HEK293 (cell line): ENCODE measurements at regions not wholly inside any gene's neighbourhood (a gene's known extent, or its start where the extent isn't known, plus 50 kb on each side); places are given as distances from the start of the nearest gene placed in this dataset.

Experiments
- CTCF ChIA-PET: fragments of 350-600 bp; formaldehyde crosslinking; extraction: SDS; loops from one replicate; lab custom pipeline; 2021; ENCODE audit warnings: antibody characterized with exemption; lab: Yijun Ruan, JAX
- POLR2A ChIA-PET: fragments of 300-600 bp; formaldehyde crosslinking; extraction: SDS; loops from one replicate; lab custom pipeline; 2020; ENCODE audit warnings: antibody characterized with exemption, inconsistent platforms; lab: Yijun Ruan, JAX
- H3K27ac ChIP-seq: fragments of 200-500 bp; sonication (Bioruptor generic); 2 replicates; pipeline ENCODE4 v1.5.1; 2014; ENCODE audit warnings: low read depth, low read length, control low read depth, inconsistent platforms; ENCODE audit errors: extremely low read depth
- H3K36me3 ChIP-seq, 2 experiments: fragments of 200-500 bp in 1 of 2; sonication (Bioruptor generic) in 1 of 2; 1 replicate in 1 of 2; 2 replicates in 1 of 2; pipeline ENCODE4 v1.5.1; 2014 to 2017; ENCODE audit warnings: inconsistent platforms in 2 of 2, low read length in 2 of 2; ENCODE audit not compliant: control insufficient read depth in 2 of 2, insufficient read depth in 1 of 2
- H3K4me1 ChIP-seq: fragments of 200-500 bp; sonication (Bioruptor generic); 2 replicates; pipeline ENCODE4 v1.5.1; 2014; ENCODE audit warnings: mild to moderate bottlenecking, low read length, inconsistent platforms; ENCODE audit not compliant: control insufficient read depth, insufficient read depth
- H3K4me3 ChIP-seq: 2 replicates; pipeline ENCODE4 v1.5.1; 2011; ENCODE audit warnings: low read depth, mild to moderate bottlenecking, control low read depth, low read length, moderate library complexity
- H3K9me3 ChIP-seq: fragments of 200-500 bp; sonication (Bioruptor generic); 2 replicates; pipeline ENCODE4 v1.5.1; 2014; ENCODE audit warnings: low read depth, low read length, inconsistent platforms; ENCODE audit not compliant: control insufficient read depth, insufficient read depth
- FEZF1 ChIP-seq: fragments of 450-650 bp; formaldehyde crosslinking; IDR thresholded peaks from 2 replicates; pipeline ENCODE4 v1.5.1; 2016; ENCODE audit warnings: missing biosample characterization, missing genetic modification characterization
- HOXC10 ChIP-seq: sonication (generic); formaldehyde crosslinking; IDR thresholded peaks from 2 replicates; pipeline ENCODE4 v1.8.1; 2023; ENCODE audit warnings: mild to moderate bottlenecking, missing genetic modification reagents
- MEIS1 ChIP-seq: sonication (generic); formaldehyde crosslinking; IDR thresholded peaks from 2 replicates; pipeline ENCODE4 v1.8.1; 2022; ENCODE audit warnings: missing genetic modification reagents, mild to moderate bottlenecking, borderline replicate concordance
- REPIN1 ChIP-seq: fragments of 450-650 bp; formaldehyde crosslinking; IDR thresholded peaks from 2 replicates; pipeline ENCODE4 v1.5.1; 2017; ENCODE audit warnings: missing biosample characterization, missing genetic modification characterization, low read depth
- SCRT1 ChIP-seq: fragments of 450-650 bp; formaldehyde crosslinking; IDR thresholded peaks from 2 replicates; pipeline ENCODE4 v1.5.1; 2016; ENCODE audit warnings: missing biosample characterization, missing genetic modification characterization, borderline replicate concordance
- SP3 ChIP-seq: fragments of 450-650 bp; formaldehyde crosslinking; IDR thresholded peaks from 2 replicates; pipeline ENCODE4 v1.5.1; 2016; ENCODE audit warnings: missing biosample characterization, missing genetic modification characterization
- TSHZ1 ChIP-seq: fragments of 450-650 bp; formaldehyde crosslinking; IDR thresholded peaks from 2 replicates; pipeline ENCODE4 v1.5.1; 2016; ENCODE audit warnings: missing biosample characterization, missing genetic modification characterization, borderline replicate concordance
- ZBTB17 ChIP-seq: fragments of 450-650 bp; formaldehyde crosslinking; IDR thresholded peaks from 2 replicates; pipeline ENCODE4 v1.5.1; 2016; ENCODE audit warnings: missing biosample characterization, missing genetic modification characterization
- ZNF132 ChIP-seq: fragments of 450-650 bp; formaldehyde crosslinking; IDR thresholded peaks from 2 replicates; pipeline ENCODE4 v1.5.1; 2017; ENCODE audit warnings: missing biosample characterization, missing genetic modification characterization, borderline replicate concordance
- ZNF214 ChIP-seq: fragments of 450-650 bp; formaldehyde crosslinking; IDR thresholded peaks from 2 replicates; pipeline ENCODE4 v1.5.1; 2017; ENCODE audit warnings: missing biosample characterization, mild to moderate bottlenecking, missing genetic modification characterization, borderline replicate concordance
- ZNF23 ChIP-seq: fragments of 450-650 bp; formaldehyde crosslinking; IDR thresholded peaks from 2 replicates; pipeline ENCODE4 v1.5.1; 2016; ENCODE audit warnings: missing biosample characterization, missing genetic modification characterization, borderline replicate concordance
- ZNF248 ChIP-seq: fragments of 450-650 bp; formaldehyde crosslinking; IDR thresholded peaks from 2 replicates; pipeline ENCODE4 v1.5.1; 2017; ENCODE audit warnings: missing biosample characterization, missing genetic modification characterization
- ZNF391 ChIP-seq: fragments of 450-650 bp; formaldehyde crosslinking; IDR thresholded peaks from 2 replicates; pipeline ENCODE4 v1.5.1; 2016; ENCODE audit warnings: low read depth, missing biosample characterization, missing genetic modification characterization, borderline replicate concordance
- ZNF426 ChIP-seq: fragments of 450-650 bp; formaldehyde crosslinking; IDR thresholded peaks from 2 replicates; pipeline ENCODE4 v1.5.1; 2017; ENCODE audit warnings: missing biosample characterization, missing genetic modification characterization, mild to moderate bottlenecking, inconsistent platforms, moderate library complexity
- ZNF433 ChIP-seq: fragments of 450-650 bp; formaldehyde crosslinking; IDR thresholded peaks from 2 replicates; pipeline ENCODE4 v1.5.1; 2016; ENCODE audit warnings: missing biosample characterization, missing genetic modification characterization, low read depth
- ZNF560 ChIP-seq: fragments of 450-650 bp; formaldehyde crosslinking; IDR thresholded peaks from 2 replicates; pipeline ENCODE4 v1.5.1; 2017; ENCODE audit warnings: missing biosample characterization, missing genetic modification characterization, borderline replicate concordance
- ZNF677 ChIP-seq: fragments of 450-650 bp; IDR thresholded peaks from 2 replicates; pipeline ENCODE4 v1.5.0; 2018; ENCODE audit warnings: missing biosample characterization, mild to moderate bottlenecking, missing genetic modification characterization, moderate library complexity
- ZNF776 ChIP-seq: fragments of 450-650 bp; formaldehyde crosslinking; IDR thresholded peaks from 2 replicates; pipeline ENCODE4 v1.5.0; 2017; ENCODE audit warnings: missing biosample characterization, missing genetic modification characterization, borderline replicate concordance
- ZSCAN16 ChIP-seq: fragments of 450-650 bp; formaldehyde crosslinking; IDR thresholded peaks from 2 replicates; pipeline ENCODE4 v1.5.1; 2016; ENCODE audit warnings: missing biosample characterization, missing genetic modification characterization
- ZSCAN4 ChIP-seq: fragments of 450-650 bp; formaldehyde crosslinking; IDR thresholded peaks from 2 replicates; pipeline ENCODE4 v1.5.1; 2017; ENCODE audit warnings: missing biosample characterization, missing genetic modification characterization
- ZSCAN5A ChIP-seq: fragments of 450-650 bp; formaldehyde crosslinking; IDR thresholded peaks from 2 replicates; pipeline ENCODE4 v1.5.1; 2016; ENCODE audit warnings: missing biosample characterization, missing genetic modification characterization
- TF ChIP-seq, protein P1 (sequence below): fragments of 450-650 bp; formaldehyde crosslinking; IDR thresholded peaks from 2 replicates; pipeline ENCODE4 v1.5.0; 2017; ENCODE audit warnings: missing biosample characterization, missing genetic modification characterization, borderline replicate concordance

DNA sequence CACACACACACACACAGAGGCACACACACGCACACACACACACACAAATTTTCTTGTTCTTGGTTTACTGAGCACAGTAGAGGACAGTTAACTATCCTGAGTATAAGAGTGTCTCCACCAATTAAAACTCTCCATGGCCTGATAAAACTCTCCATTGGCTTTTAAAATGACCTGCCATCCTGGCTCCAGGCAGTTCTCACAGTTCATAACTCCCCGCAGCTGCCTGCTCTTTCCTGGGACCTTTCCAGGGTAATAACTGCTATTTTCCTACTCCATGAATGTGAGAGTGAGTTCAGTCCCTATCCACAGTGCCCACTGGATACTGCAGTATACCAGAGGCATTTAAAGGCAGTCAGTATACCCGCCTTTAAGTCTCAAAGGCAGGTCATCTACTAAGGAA, 351.5 kb downstream of the PLPP3 start:
- CTCF ChIA-PET = interaction anchor here (0.7 kb wide), 2 partner anchors 105 to 250 kb away, joined by 3 to 4 read pairs; no protein-coding TSS in a partner anchor

GRCh38 chr1:56227401-56227800, 352.0 kb downstream of the PLPP3 start:
- ChIA-PET CTCF (interaction anchor here (0.6 to 0.7 kb wide), 2 partner anchors 250 to 1001 kb away, joined by 4 to 6 read pairs; no protein-coding TSS in a partner anchor), POLR2A (interaction anchor here (0.6 kb wide), 1 partner anchor 50 kb away, joined by 5 read pairs; no protein-coding TSS in a partner anchor)
- Histone ChIP-seq H3K4me1 (peaks cover 3% of the 10 kb centered on the region; the same call in 1 of the 2 replicates), H3K9me3 (no peaks in the 10 kb centered on the region), H3K27ac (no peak overlapping the region), H3K36me3 (no peaks in the 10 kb centered on the region), H3K4me3 (no peak overlapping the region)
- TF ChIP-seq ZNF677 (no peak), ZSCAN5A (tag by site-specific recombination) (no peak), ZNF776 (tag by site-specific recombination) (no peak), HOXC10 (CRISPR knock-in tag) (no peak), ZNF560 (tag by site-specific recombination) (no peak), ZNF433 (no peak), ZNF248 (tag by site-specific recombination) (no peak), ZNF132 (tag by site-specific recombination) (no peak), ZNF391 (no peak), SP3 (no peak), MEIS1 (CRISPR knock-in tag) (no peak), TSHZ1 (tag by site-specific recombination) (no peak), FEZF1 (tag by site-specific recombination) (no peak), ZSCAN16 (no peak), ZNF214 (tag by site-specific recombination) (no peak), ZNF23 (no peak), REPIN1 (no peak), SCRT1 (tag by site-specific recombination) (no peak)
- TF ChIP-seq, protein P1, sequence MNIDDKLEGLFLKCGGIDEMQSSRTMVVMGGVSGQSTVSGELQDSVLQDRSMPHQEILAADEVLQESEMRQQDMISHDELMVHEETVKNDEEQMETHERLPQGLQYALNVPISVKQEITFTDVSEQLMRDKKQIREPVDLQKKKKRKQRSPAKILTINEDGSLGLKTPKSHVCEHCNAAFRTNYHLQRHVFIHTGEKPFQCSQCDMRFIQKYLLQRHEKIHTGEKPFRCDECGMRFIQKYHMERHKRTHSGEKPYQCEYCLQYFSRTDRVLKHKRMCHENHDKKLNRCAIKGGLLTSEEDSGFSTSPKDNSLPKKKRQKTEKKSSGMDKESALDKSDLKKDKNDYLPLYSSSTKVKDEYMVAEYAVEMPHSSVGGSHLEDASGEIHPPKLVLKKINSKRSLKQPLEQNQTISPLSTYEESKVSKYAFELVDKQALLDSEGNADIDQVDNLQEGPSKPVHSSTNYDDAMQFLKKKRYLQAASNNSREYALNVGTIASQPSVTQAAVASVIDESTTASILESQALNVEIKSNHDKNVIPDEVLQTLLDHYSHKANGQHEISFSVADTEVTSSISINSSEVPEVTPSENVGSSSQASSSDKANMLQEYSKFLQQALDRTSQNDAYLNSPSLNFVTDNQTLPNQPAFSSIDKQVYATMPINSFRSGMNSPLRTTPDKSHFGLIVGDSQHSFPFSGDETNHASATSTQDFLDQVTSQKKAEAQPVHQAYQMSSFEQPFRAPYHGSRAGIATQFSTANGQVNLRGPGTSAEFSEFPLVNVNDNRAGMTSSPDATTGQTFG (tag by site-specific recombination) = no peak

More for the DNA sequence above, 351.5 kb downstream of the PLPP3 start:
- Histone ChIP-seq H3K4me3 (no peak overlapping the region), H3K36me3 (no peaks in the 10 kb centered on the region), H3K27ac (no peak overlapping the region), H3K4me1 (peaks cover 3% of the 10 kb centered on the region; the same call in 1 of the 2 replicates), H3K9me3 (no peaks in the 10 kb centered on the region)
- TF ChIP-seq ZSCAN4 (tag by site-specific recombination) = peak; percentile 84
- no peak for TF ChIP-seq SP3
- TF ChIP-seq ZNF426 = no peak
- TF ChIP-seq ZBTB17 (tag by site-specific recombination) = no peak
- POLR2A ChIA-PET = no interaction called here
